ENCODE measurements at regions not wholly inside any gene's neighbourhood (a gene's known extent, or its start where the extent isn't known, plus 50 kb on each side); places are given as distances from the start of the nearest gene placed in this dataset.
"Not testable (repeated sequence)": the region's sequence is repeated elsewhere in the genome, so short reads cannot be mapped to it uniquely, and the experiment has no call there.

GRCh38 chr3:152642658-152643057 lies 192.3 kb upstream of the P2RY1 start:
- no peaks in the 10 kb centered on the region for H3K36me3 ChIP-seq (ENCODE audit: control insufficient read depth in 4 of 4, insufficient read depth in 4 of 4, low read length in 3 of 4)
- DNase-seq, result no peak
- CTCF ChIA-PET, result no interaction called here
- peaks cover 0 to 2% (median 0%) of the 10 kb centered on the region in 5 experiments for H3K9me3 ChIP-seq (ENCODE audit: control extremely low read depth in 1 of 5, control insufficient read depth in 4 of 5, insufficient read depth in 2 of 5, low read depth in 1 of 5, low read length in 4 of 5)
- 100% methylated on average over 2 of the region's 2 CpGs for WGBS (ENCODE audit: insufficient coverage)
- H3K27me3 ChIP-seq (replicated peaks in 2 of 5; ENCODE audit: control insufficient read depth in 4 of 5, insufficient read depth in 5 of 5, low read length in 4 of 5), result no peaks in the 10 kb centered on the region
- POLR2A ChIA-PET, result no interaction called here
- H3K4me1 ChIP-seq (ENCODE audit: control extremely low read depth in 1 of 4, control insufficient read depth in 4 of 4, insufficient read depth in 4 of 4, low read length in 3 of 4), result peaks cover 0 to 6% (median 0%) of the 10 kb centered on the region in 4 experiments
- no peak overlapping the region for H3K4me3 ChIP-seq (ENCODE audit: control insufficient read depth in 1 of 7, extremely low read depth in 1 of 7, insufficient read depth in 4 of 7, low read depth in 2 of 7, low read length in 6 of 7)
- H3K27ac ChIP-seq (ENCODE audit: insufficient read depth in 1 of 2, low read depth in 1 of 2, low read length in 2 of 2, poor library complexity in 1 of 2, severe bottlenecking in 2 of 2), result no peak overlapping the region

GRCh38 chr3:152644478-152644877 lies 190.5 kb upstream of the P2RY1 start:
- Histone ChIP-seq H3K4me3 (ENCODE audit: control insufficient read depth in 1 of 7, extremely low read depth in 1 of 7, insufficient read depth in 4 of 7, low read depth in 2 of 7, low read length in 6 of 7) (no peak overlapping the region), H3K27ac (ENCODE audit: insufficient read depth in 1 of 2, low read depth in 1 of 2, low read length in 2 of 2, poor library complexity in 1 of 2, severe bottlenecking in 2 of 2) (no peak overlapping the region), H3K36me3 (ENCODE audit: control insufficient read depth in 4 of 4, insufficient read depth in 4 of 4, low read length in 3 of 4) (no peaks in the 10 kb centered on the region), H3K27me3 (replicated peaks in 2 of 5; ENCODE audit: control insufficient read depth in 4 of 5, insufficient read depth in 5 of 5, low read length in 4 of 5) (no peaks in the 10 kb centered on the region), H3K9me3 (ENCODE audit: control extremely low read depth in 1 of 5, control insufficient read depth in 4 of 5, insufficient read depth in 2 of 5, low read depth in 1 of 5, low read length in 4 of 5) (peaks cover 0 to 2% (median 0%) of the 10 kb centered on the region in 5 experiments), H3K4me1 (ENCODE audit: control extremely low read depth in 1 of 4, control insufficient read depth in 4 of 4, insufficient read depth in 4 of 4, low read length in 3 of 4) (peaks cover 0 to 7% (median 0%) of the 10 kb centered on the region in 4 experiments)
- ChIA-PET CTCF (no interaction called here), POLR2A (no interaction called here)
- no peak for DNase-seq

- no peak overlapping the region for H3K4me3 ChIP-seq (ENCODE audit: control insufficient read depth in 1 of 7, extremely low read depth in 1 of 7, insufficient read depth in 4 of 7, low read depth in 2 of 7, low read length in 6 of 7)
- no peaks in the 10 kb centered on the region for H3K36me3 ChIP-seq (ENCODE audit: control insufficient read depth in 4 of 4, insufficient read depth in 4 of 4, low read length in 3 of 4)
- CTCF ChIA-PET, result interaction anchor here (1.8 kb wide), 1 partner anchor 19 kb away, joined by 5 read pairs; no protein-coding TSS in a partner anchor
- H3K4me1 ChIP-seq (ENCODE audit: control extremely low read depth in 1 of 4, control insufficient read depth in 4 of 4, insufficient read depth in 4 of 4, low read length in 3 of 4), result peaks cover 0 to 13% (median 0%) of the 10 kb centered on the region in 4 experiments
- no peak for DNase-seq
- WGBS (ENCODE audit: insufficient coverage), result 71% methylated on average over 4 of the region's 4 CpGs
- POLR2A ChIA-PET, result no interaction called here
- no peaks in the 10 kb centered on the region for H3K27me3 ChIP-seq (replicated peaks in 2 of 5; ENCODE audit: control insufficient read depth in 4 of 5, insufficient read depth in 5 of 5, low read length in 4 of 5)
- no peak overlapping the region for H3K27ac ChIP-seq (ENCODE audit: insufficient read depth in 1 of 2, low read depth in 1 of 2, low read length in 2 of 2, poor library complexity in 1 of 2, severe bottlenecking in 2 of 2)
- H3K9me3 ChIP-seq (ENCODE audit: control extremely low read depth in 1 of 5, control insufficient read depth in 4 of 5, insufficient read depth in 2 of 5, low read depth in 1 of 5, low read length in 4 of 5), result peaks cover 0 to 2% (median 0%) of the 10 kb centered on the region in 5 experiments
These were observed 188.9 kb upstream of the P2RY1 start for GRCh38 chr3:152646004-152646403.

- no peak for DNase-seq
- ChIA-PET POLR2A (interaction anchor here (0.6 kb wide), 1 partner anchor 55 kb away, joined by 3 read pairs; no protein-coding TSS in a partner anchor), CTCF (interaction anchor here (1.1 to 1.5 kb wide), 4 partner anchors 10 to 144 kb away, joined by 3 to 4 read pairs (median 4); no protein-coding TSS in a partner anchor)
- 79% methylated on average over 3 of the region's 4 CpGs for WGBS (ENCODE audit: insufficient coverage)
- Histone ChIP-seq H3K27me3 (replicated peaks in 2 of 5; ENCODE audit: control insufficient read depth in 4 of 5, insufficient read depth in 5 of 5, low read length in 4 of 5) (no peaks in the 10 kb centered on the region), H3K36me3 (ENCODE audit: control insufficient read depth in 4 of 4, insufficient read depth in 4 of 4, low read length in 3 of 4) (no peaks in the 10 kb centered on the region), H3K4me1 (ENCODE audit: control extremely low read depth in 1 of 4, control insufficient read depth in 4 of 4, insufficient read depth in 4 of 4, low read length in 3 of 4) (peaks cover 0 to 16% (median 0%) of the 10 kb centered on the region in 4 experiments), H3K4me3 (ENCODE audit: control insufficient read depth in 1 of 7, extremely low read depth in 1 of 7, insufficient read depth in 4 of 7, low read depth in 2 of 7, low read length in 6 of 7) (no peak overlapping the region), H3K27ac (ENCODE audit: insufficient read depth in 1 of 2, low read depth in 1 of 2, low read length in 2 of 2, poor library complexity in 1 of 2, severe bottlenecking in 2 of 2) (no peak overlapping the region), H3K9me3 (ENCODE audit: control extremely low read depth in 1 of 5, control insufficient read depth in 4 of 5, insufficient read depth in 2 of 5, low read depth in 1 of 5, low read length in 4 of 5) (no peaks in the 10 kb centered on the region)
These were observed 184.8 kb upstream of the P2RY1 start for GRCh38 chr3:152650177-152650576.

- WGBS (ENCODE audit: insufficient coverage), result no CpG with 5 or more reads among the region's 4 CpGs
- CTCF ChIA-PET; H3K9me3 ChIP-seq (ENCODE audit: control extremely low read depth in 1 of 5, control insufficient read depth in 4 of 5, insufficient read depth in 2 of 5, low read depth in 1 of 5, low read length in 4 of 5); H3K4me3 ChIP-seq (ENCODE audit: control insufficient read depth in 1 of 7, extremely low read depth in 1 of 7, insufficient read depth in 4 of 7, low read depth in 2 of 7, low read length in 6 of 7); POLR2A ChIA-PET; DNase-seq; H3K36me3 ChIP-seq (ENCODE audit: control insufficient read depth in 4 of 4, insufficient read depth in 4 of 4, low read length in 3 of 4); H3K27ac ChIP-seq (ENCODE audit: insufficient read depth in 1 of 2, low read depth in 1 of 2, low read length in 2 of 2, poor library complexity in 1 of 2, severe bottlenecking in 2 of 2); H3K27me3 ChIP-seq (replicated peaks in 2 of 5; ENCODE audit: control insufficient read depth in 4 of 5, insufficient read depth in 5 of 5, low read length in 4 of 5): not testable (repeated sequence)
- H3K4me1 ChIP-seq (ENCODE audit: control extremely low read depth in 1 of 4, control insufficient read depth in 4 of 4, insufficient read depth in 4 of 4, low read length in 3 of 4), result peaks cover 0 to 20% (median under 1%) of the 10 kb centered on the region in 4 experiments
These were observed 184.0 kb upstream of the P2RY1 start for GRCh38 chr3:152650923-152651322.

GRCh38 chr3:152656214-152656971 lies 178.5 kb upstream of the P2RY1 start:
- Histone ChIP-seq H3K36me3 (ENCODE audit: control insufficient read depth in 4 of 4, insufficient read depth in 4 of 4, low read length in 3 of 4) (no peaks in the 10 kb centered on the region), H3K4me3 (ENCODE audit: control insufficient read depth in 1 of 7, extremely low read depth in 1 of 7, insufficient read depth in 4 of 7, low read depth in 2 of 7, low read length in 6 of 7) (peak overlapping the region in 6 of 7 experiments; percentile 9 to 69 (median 53)), H3K27me3 (replicated peaks in 2 of 5; ENCODE audit: control insufficient read depth in 4 of 5, insufficient read depth in 5 of 5, low read length in 4 of 5) (no peaks in the 10 kb centered on the region), H3K9me3 (ENCODE audit: control extremely low read depth in 1 of 5, control insufficient read depth in 4 of 5, insufficient read depth in 2 of 5, low read depth in 1 of 5, low read length in 4 of 5) (peaks cover 0 to 8% (median 3%) of the 10 kb centered on the region in 5 experiments), H3K27ac (ENCODE audit: insufficient read depth in 1 of 2, low read depth in 1 of 2, low read length in 2 of 2, poor library complexity in 1 of 2, severe bottlenecking in 2 of 2) (peak overlapping the region in 1 of 2 experiments; percentile 58), H3K4me1 (ENCODE audit: control extremely low read depth in 1 of 4, control insufficient read depth in 4 of 4, insufficient read depth in 4 of 4, low read length in 3 of 4) (peaks cover 3 to 40% (median 16%) of the 10 kb centered on the region in 4 experiments)
- DNase-seq, result peak in 2 of 3 donors; percentile 68 to 84
- 13% methylated on average over 4 of the region's 10 CpGs for WGBS (ENCODE audit: insufficient coverage)
- CTCF ChIA-PET, result no interaction called here
- POLR2A ChIA-PET, result no interaction called here

- CTCF ChIA-PET, result no interaction called here
- POLR2A ChIA-PET, result no interaction called here
- H3K36me3 ChIP-seq (ENCODE audit: control insufficient read depth in 4 of 4, insufficient read depth in 4 of 4, low read length in 3 of 4), result no peaks in the 10 kb centered on the region
- H3K9me3 ChIP-seq (ENCODE audit: control extremely low read depth in 1 of 5, control insufficient read depth in 4 of 5, insufficient read depth in 2 of 5, low read depth in 1 of 5, low read length in 4 of 5), result peaks cover 0 to 8% (median 3%) of the 10 kb centered on the region in 5 experiments
- H3K27me3 ChIP-seq (replicated peaks in 2 of 5; ENCODE audit: control insufficient read depth in 4 of 5, insufficient read depth in 5 of 5, low read length in 4 of 5), result no peaks in the 10 kb centered on the region
- peaks cover 3 to 40% (median 16%) of the 10 kb centered on the region in 4 experiments for H3K4me1 ChIP-seq (ENCODE audit: control extremely low read depth in 1 of 4, control insufficient read depth in 4 of 4, insufficient read depth in 4 of 4, low read length in 3 of 4)
- peak overlapping the region in 6 of 7 experiments; percentile 9 to 69 (median 53) for H3K4me3 ChIP-seq (ENCODE audit: control insufficient read depth in 1 of 7, extremely low read depth in 1 of 7, insufficient read depth in 4 of 7, low read depth in 2 of 7, low read length in 6 of 7)
- no peak for DNase-seq
- H3K27ac ChIP-seq (ENCODE audit: insufficient read depth in 1 of 2, low read depth in 1 of 2, low read length in 2 of 2, poor library complexity in 1 of 2, severe bottlenecking in 2 of 2), result no peak overlapping the region
These were observed 178.0 kb upstream of the P2RY1 start for GRCh38 chr3:152656972-152657355.
